Peyer's patch (tissue), 4 donors: ENCODE measurements at regions not wholly inside any gene's neighbourhood (a gene's known extent, or its start where the extent isn't known, plus 50 kb on each side); places are given as distances from the start of the nearest gene placed in this dataset.

ENCODE experiments used
- CTCF ChIP-seq, 6 experiments: fragments of 450-650 bp in 4 of 6; fragments of 200-600 bp in 2 of 6; sonication (generic) in 1 of 6; IDR thresholded peaks; one replicate each; pipeline ENCODE4 v1.5.1; 2017 to 2019; ENCODE audit warnings: antibody characterized with exemption in 6 of 6, mild to moderate bottlenecking in 3 of 6, moderate library complexity in 1 of 6
- POLR2A ChIP-seq, 2 donors: fragments of 450-650 bp; IDR thresholded peaks; one replicate each; pipeline ENCODE4 v1.5.1; 2017; ENCODE audit warnings: antibody characterized with exemption in 2 of 2, mild to moderate bottlenecking in 2 of 2, moderate library complexity in 2 of 2

GRCh38 chr2:22215517-22215916 is 1091.7 kb downstream of the TDRD15 start:
- TF ChIP-seq CTCF (IDR thresholded peaks at IDR 0.05) = no peak
- no peak for TF ChIP-seq POLR2A (IDR thresholded peaks at IDR 0.05)
